ENCODE measurements at regions not wholly inside any gene's neighbourhood (a gene's known extent, or its start where the extent isn't known, plus 50 kb on each side); places are given as distances from the start of the nearest gene placed in this dataset.
A peak's percentile ranks its signal among the peaks of the same experiment; 100 is the strongest.

DNA sequence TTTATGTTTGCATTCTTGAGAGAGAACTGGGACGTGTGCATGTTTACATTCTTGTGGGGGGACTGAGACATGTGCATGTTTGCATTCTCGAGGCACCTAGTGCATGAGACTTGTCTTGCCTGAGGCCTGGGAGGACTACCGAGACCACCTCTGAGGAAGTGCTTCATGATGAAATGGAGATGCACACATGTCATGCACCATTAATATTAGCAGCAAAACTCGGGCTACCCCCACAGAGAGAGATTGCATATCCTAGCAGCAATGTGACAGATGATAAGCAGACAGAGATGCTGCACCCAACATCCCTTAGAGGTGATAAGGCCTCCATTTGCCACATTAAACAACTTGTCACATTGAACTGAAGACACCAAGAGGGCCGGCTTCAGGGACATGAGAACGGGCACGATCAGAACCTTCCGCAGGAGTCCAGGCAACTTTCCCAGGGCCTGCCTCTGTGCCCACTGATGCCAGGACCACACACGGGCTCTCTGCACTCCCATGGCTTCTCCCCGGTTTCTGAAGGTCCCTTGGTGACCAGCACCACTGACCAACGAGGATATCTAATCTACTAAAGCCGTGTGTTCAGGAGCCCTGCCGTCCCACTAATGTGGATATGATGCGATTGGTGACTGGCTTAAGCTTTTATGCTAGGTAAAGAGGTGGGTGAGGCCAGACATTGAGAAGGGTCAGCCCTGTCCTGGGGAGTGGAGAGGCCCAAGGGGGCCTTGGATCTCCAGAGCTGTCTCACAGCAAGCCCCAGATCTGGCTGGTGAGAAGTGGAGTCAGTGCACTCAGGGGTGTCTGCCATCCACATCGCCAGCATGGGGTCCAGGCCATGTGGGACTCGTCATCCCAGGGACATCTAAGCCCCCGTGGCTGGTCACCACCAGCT, 208.3 kb downstream of the NDUFA10 start (continued):
- TF ChIP-seq, protein P1, sequence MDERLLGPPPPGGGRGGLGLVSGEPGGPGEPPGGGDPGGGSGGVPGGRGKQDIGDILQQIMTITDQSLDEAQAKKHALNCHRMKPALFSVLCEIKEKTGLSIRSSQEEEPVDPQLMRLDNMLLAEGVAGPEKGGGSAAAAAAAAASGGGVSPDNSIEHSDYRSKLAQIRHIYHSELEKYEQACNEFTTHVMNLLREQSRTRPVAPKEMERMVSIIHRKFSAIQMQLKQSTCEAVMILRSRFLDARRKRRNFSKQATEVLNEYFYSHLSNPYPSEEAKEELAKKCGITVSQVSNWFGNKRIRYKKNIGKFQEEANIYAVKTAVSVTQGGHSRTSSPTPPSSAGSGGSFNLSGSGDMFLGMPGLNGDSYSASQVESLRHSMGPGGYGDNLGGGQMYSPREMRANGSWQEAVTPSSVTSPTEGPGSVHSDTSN (CRISPR knock-in tag; IDR thresholded peaks at IDR 0.05; ENCODE audit: low read depth), result no peak
- TF ChIP-seq, protein P1 (tag; conservative IDR thresholded peaks at IDR 0.05; ENCODE audit: low read depth), result no peak
- TF ChIP-seq MIER1 (IDR thresholded peaks at IDR 0.05; ENCODE audit: low read depth) (no peak), RUNX1 (IDR thresholded peaks at IDR 0.05; ENCODE audit: low read depth) (no peak)

GRCh38 chr2:239815671-239816070, 209.5 kb downstream of the NDUFA10 start:
- DNase-seq (ENCODE audit: extremely low read depth in 1 of 4, low spot score in 3 of 4), result no peak
- H3K4me2 ChIP-seq (ENCODE audit: insufficient read depth, low read length), result no peak overlapping the region
- no peaks in the 10 kb centered on the region for H3K36me3 ChIP-seq (ENCODE audit: control insufficient read depth, insufficient read depth, low read length)
- H2AFZ ChIP-seq (ENCODE audit: low read depth, low read length), result no peak overlapping the region
- BruUV-seq (replicated peaks), result no TSS peak
- H4K20me1 ChIP-seq (replicated peaks; ENCODE audit: control insufficient read depth, insufficient read depth, low read length), result no peaks in the 10 kb centered on the region
- FAIRE-seq, result no peak
- intact Hi-C loops (cut with micrococcal nuclease) (no loop called here), in situ Hi-C loops (cut with MboI) (no loop called here)
- ChIA-PET CTCF (ENCODE audit: low intra/inter-chr PET ratio) (no interaction called here), POLR2A (no interaction called here)
- no peak overlapping the region for H3K27ac ChIP-seq (ENCODE audit: extremely low read depth, low read depth, low read length)
- ATAC-seq, result no peak
- no peaks in the 10 kb centered on the region for H3K9me1 ChIP-seq (ENCODE audit: control insufficient read depth, insufficient read depth, low read length)
- no peak overlapping the region for H3K9ac ChIP-seq (ENCODE audit: insufficient read depth in 1 of 2, low read depth in 2 of 2, low read length in 2 of 2)
- no peak overlapping the region for H3K4me3 ChIP-seq
- H3K27me3 ChIP-seq (ENCODE audit: control insufficient read depth in 2 of 2, insufficient read depth in 2 of 2, low read length in 2 of 2), result peaks cover 3 to 69% of the 10 kb centered on the region in 2 experiments; a peak in 4 of 5 replicates
- H3K79me2 ChIP-seq (ENCODE audit: control insufficient read depth, insufficient read depth, low read length), result no peaks in the 10 kb centered on the region
- WGBS (ENCODE audit: insufficient coverage, low coverage, missing lambda C conversion rate), result 2% methylated on average over 9 of the region's 12 CpGs
- H3K9me3 ChIP-seq (replicated peaks; ENCODE audit: control insufficient read depth, insufficient read depth, low read depth, low read length), result no peaks in the 10 kb centered on the region
- H3K4me1 ChIP-seq (replicated peaks in 1 of 2; ENCODE audit: control insufficient read depth in 2 of 2, insufficient read depth in 2 of 2, low read length in 2 of 2), result peaks cover 0 to 3% of the 10 kb centered on the region in 2 experiments; a peak in 3 of 5 replicates
- TF ChIP-seq, protein P2, sequence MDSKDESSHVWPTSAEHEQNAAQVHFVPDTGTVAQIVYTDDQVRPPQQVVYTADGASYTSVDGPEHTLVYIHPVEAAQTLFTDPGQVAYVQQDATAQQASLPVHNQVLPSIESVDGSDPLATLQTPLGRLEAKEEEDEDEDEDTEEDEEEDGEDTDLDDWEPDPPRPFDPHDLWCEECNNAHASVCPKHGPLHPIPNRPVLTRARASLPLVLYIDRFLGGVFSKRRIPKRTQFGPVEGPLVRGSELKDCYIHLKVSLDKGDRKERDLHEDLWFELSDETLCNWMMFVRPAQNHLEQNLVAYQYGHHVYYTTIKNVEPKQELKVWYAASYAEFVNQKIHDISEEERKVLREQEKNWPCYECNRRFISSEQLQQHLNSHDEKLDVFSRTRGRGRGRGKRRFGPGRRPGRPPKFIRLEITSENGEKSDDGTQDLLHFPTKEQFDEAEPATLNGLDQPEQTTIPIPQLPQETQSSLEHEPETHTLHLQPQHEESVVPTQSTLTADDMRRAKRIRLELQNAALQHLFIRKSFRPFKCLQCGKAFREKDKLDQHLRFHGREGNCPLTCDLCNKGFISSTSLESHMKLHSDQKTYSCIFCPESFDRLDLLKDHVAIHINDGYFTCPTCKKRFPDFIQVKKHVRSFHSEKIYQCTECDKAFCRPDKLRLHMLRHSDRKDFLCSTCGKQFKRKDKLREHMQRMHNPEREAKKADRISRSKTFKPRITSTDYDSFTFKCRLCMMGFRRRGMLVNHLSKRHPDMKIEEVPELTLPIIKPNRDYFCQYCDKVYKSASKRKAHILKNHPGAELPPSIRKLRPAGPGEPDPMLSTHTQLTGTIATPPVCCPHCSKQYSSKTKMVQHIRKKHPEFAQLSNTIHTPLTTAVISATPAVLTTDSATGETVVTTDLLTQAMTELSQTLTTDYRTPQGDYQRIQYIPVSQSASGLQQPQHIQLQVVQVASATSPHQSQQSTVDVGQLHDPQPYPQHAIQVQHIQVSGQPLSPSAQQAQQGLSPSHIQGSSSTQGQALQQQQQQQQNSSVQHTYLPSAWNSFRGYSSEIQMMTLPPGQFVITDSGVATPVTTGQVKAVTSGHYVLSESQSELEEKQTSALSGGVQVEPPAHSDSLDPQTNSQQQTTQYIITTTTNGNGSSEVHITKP (IDR thresholded peaks at IDR 0.05; ENCODE audit: partially characterized antibody), result peak; percentile 61
- TF ChIP-seq ESRRA (IDR thresholded peaks at IDR 0.05; ENCODE audit: borderline replicate concordance, low read depth), result no peak
- TF ChIP-seq, protein P3, sequence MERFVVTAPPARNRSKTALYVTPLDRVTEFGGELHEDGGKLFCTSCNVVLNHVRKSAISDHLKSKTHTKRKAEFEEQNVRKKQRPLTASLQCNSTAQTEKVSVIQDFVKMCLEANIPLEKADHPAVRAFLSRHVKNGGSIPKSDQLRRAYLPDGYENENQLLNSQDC (CRISPR knock-in tag; IDR thresholded peaks at IDR 0.05), result no peak
